ENCODE measurements at regions not wholly inside any gene's neighbourhood (a gene's known extent, or its start where the extent isn't known, plus 50 kb on each side); places are given as distances from the start of the nearest gene placed in this dataset.

DNA sequence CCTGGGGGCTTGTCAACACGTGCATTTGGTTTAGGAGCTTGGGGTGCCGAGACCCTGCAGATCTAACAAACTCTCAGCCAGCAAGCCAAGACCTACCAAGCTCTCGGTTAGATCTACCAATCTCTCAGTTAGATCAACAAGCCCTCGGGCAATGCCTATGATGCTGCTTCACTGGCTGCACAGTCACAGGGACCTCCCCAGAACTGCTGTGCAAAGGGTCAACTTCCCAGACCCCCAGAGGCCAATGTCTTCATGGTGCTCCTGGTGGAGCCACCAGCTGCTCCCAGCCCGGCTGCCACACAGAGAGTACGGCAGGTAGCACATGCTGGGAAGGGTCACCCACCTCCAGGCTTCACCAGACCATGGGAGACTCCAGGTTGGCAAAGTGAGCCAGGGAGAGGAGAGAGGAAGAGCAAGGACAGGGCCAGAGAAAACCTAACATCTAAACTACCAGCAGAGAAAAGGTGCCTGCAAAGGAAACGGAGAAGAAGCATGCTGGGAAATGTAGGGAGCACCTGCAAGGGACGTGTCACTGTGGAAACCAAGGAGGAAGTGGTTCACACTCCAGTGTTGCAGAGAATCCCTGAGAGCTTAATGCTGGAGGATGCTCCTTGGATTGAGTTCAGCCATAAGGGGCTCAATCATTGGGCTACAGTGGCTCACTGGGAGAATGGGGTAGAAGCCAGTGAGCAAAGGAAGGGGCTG, 51.5 kb upstream of the GDF10 start:
- H3K36me3 Mint-ChIP-seq (ENCODE audit: insufficient read depth, unreplicated experiment): no peaks in the 10 kb centered on the region
- no peak overlapping the region for H3K4me3 Mint-ChIP-seq (ENCODE audit: low read depth, unreplicated experiment)
- BruUV-seq (replicated peaks): no TSS peak
- peaks cover 68% of the 10 kb centered on the region for H3K27me3 Mint-ChIP-seq (ENCODE audit: unreplicated experiment)
- no peak overlapping the region for H3K27ac Mint-ChIP-seq (ENCODE audit: unreplicated experiment)
- no peaks in the 10 kb centered on the region for H3K4me1 Mint-ChIP-seq (ENCODE audit: low read depth, unreplicated experiment)
- TF ChIP-seq, protein P1, sequence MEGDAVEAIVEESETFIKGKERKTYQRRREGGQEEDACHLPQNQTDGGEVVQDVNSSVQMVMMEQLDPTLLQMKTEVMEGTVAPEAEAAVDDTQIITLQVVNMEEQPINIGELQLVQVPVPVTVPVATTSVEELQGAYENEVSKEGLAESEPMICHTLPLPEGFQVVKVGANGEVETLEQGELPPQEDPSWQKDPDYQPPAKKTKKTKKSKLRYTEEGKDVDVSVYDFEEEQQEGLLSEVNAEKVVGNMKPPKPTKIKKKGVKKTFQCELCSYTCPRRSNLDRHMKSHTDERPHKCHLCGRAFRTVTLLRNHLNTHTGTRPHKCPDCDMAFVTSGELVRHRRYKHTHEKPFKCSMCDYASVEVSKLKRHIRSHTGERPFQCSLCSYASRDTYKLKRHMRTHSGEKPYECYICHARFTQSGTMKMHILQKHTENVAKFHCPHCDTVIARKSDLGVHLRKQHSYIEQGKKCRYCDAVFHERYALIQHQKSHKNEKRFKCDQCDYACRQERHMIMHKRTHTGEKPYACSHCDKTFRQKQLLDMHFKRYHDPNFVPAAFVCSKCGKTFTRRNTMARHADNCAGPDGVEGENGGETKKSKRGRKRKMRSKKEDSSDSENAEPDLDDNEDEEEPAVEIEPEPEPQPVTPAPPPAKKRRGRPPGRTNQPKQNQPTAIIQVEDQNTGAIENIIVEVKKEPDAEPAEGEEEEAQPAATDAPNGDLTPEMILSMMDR (IDR thresholded peaks at IDR 0.05; ENCODE audit: unreplicated experiment): no peak
- intact Hi-C loops (cut with micrococcal nuclease; ENCODE audit: unreplicated experiment): no loop called here
- DNase-seq: no peak
- no peaks in the 10 kb centered on the region for H3K9me3 Mint-ChIP-seq (ENCODE audit: low read depth, unreplicated experiment)
- CTCF ChIA-PET: no interaction called here

DNA sequence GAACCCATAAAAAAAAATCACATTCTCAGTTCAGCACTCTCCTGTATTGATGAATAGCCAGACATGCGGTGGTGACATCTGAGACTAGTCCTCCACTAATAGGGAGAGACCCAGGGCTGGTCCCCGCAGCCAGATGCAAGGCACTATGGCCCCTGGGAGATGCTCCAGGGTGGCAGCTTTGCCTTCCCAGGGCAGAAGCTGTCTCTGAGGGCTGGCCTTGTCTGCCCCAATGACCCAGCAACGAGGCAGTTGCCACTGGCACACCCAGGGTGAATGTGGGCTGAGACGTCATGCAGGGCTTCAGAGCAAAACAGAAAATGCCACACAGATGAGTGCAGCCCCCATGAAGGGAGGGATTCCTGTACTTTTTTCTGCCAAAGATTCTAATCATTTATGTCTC, 50.1 kb upstream of the GDF10 start:
- intact Hi-C loops (cut with micrococcal nuclease; ENCODE audit: unreplicated experiment): no loop called here
- no peak overlapping the region for H3K27ac Mint-ChIP-seq (ENCODE audit: unreplicated experiment)
- DNase-seq: no peak
- peaks cover 80% of the 10 kb centered on the region for H3K27me3 Mint-ChIP-seq (ENCODE audit: unreplicated experiment)
- CTCF ChIA-PET: no interaction called here
- BruUV-seq (replicated peaks): no TSS peak
- H3K4me3 Mint-ChIP-seq (ENCODE audit: low read depth, unreplicated experiment): no peak overlapping the region
- no peaks in the 10 kb centered on the region for H3K4me1 Mint-ChIP-seq (ENCODE audit: low read depth, unreplicated experiment)
- no peaks in the 10 kb centered on the region for H3K9me3 Mint-ChIP-seq (ENCODE audit: low read depth, unreplicated experiment)
- TF ChIP-seq, protein P1 (IDR thresholded peaks at IDR 0.05; ENCODE audit: unreplicated experiment): no peak
- H3K36me3 Mint-ChIP-seq (ENCODE audit: insufficient read depth, unreplicated experiment): no peaks in the 10 kb centered on the region

Measured in Calu3 (cell line).